ENCODE measurements at regions not wholly inside any gene's neighbourhood (a gene's known extent, or its start where the extent isn't known, plus 50 kb on each side); places are given as distances from the start of the nearest gene placed in this dataset.

DNA sequence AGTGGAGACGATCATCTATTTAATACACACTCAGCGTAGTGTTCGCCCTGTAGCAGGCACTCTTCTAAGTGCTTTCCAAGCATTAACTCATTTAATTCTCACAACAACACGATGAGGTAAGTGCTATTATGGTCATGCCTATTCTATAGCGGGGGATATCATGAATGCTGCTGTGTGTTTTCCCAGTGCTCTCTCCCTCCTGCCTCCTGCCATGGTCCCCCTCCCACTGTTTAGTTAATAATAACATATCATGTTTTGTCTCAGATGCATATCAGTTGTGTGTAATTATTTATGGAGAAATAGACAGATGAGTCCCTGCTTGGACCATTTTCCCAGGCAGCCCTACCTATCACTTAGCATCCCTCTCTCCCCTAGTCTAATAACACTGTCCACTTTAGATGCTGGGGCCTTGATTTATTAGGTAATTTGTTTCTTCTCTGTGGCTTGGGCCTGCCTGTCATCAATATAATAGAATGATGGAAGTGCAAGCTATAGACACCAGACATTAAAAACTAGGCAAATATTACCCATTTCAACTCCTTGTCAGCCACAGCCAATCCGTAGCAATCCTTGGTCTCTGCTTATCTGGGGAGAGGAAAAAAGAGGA lies 122.9 kb upstream of the TLE3 start:
- H3K23me2 ChIP-seq (ENCODE audit: insufficient read length, low read depth, low read length, poor library complexity, severe bottlenecking): no peaks in the 10 kb centered on the region
- H2AK5ac ChIP-seq (ENCODE audit: insufficient read length, low read length): no peak overlapping the region
- H2BK12ac ChIP-seq (ENCODE audit: insufficient read length, low read depth, low read length): no peak overlapping the region
- no peak overlapping the region for H3T11ph ChIP-seq (ENCODE audit: low read length)
- H3K79me2 ChIP-seq (ENCODE audit: insufficient read depth, low read length): no peaks in the 10 kb centered on the region
- no peak overlapping the region for H4K8ac ChIP-seq (replicated peaks; ENCODE audit: insufficient read length, low read depth, low read length)
- no peak overlapping the region for H3K18ac ChIP-seq (ENCODE audit: insufficient read length, low read depth, low read length)
- TF ChIP-seq, protein P1, sequence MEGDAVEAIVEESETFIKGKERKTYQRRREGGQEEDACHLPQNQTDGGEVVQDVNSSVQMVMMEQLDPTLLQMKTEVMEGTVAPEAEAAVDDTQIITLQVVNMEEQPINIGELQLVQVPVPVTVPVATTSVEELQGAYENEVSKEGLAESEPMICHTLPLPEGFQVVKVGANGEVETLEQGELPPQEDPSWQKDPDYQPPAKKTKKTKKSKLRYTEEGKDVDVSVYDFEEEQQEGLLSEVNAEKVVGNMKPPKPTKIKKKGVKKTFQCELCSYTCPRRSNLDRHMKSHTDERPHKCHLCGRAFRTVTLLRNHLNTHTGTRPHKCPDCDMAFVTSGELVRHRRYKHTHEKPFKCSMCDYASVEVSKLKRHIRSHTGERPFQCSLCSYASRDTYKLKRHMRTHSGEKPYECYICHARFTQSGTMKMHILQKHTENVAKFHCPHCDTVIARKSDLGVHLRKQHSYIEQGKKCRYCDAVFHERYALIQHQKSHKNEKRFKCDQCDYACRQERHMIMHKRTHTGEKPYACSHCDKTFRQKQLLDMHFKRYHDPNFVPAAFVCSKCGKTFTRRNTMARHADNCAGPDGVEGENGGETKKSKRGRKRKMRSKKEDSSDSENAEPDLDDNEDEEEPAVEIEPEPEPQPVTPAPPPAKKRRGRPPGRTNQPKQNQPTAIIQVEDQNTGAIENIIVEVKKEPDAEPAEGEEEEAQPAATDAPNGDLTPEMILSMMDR (conservative IDR thresholded peaks at IDR 0.05): no peak
- Mint-ChIP-seq H3K27me3 (ENCODE audit: low read depth) (peaks cover 3% of the 10 kb centered on the region; the same call in 1 of the 2 replicates), H3K9me3 (no peaks in the 10 kb centered on the region), H3K4me3 (no peak overlapping the region), H3K36me3 (ENCODE audit: insufficient read depth in 1 of 3, low read depth in 3 of 3) (no peaks in the 10 kb centered on the region), H3K4me1 (peaks cover 8 to 12% of the 10 kb centered on the region in 2 experiments), H3K27ac (no peak overlapping the region)
- H2BK15ac ChIP-seq (ENCODE audit: low read depth, low read length): no peak overlapping the region
- no peak overlapping the region for H3K4ac ChIP-seq (ENCODE audit: low read depth, low read length)
- no peak overlapping the region for H3K14ac ChIP-seq (ENCODE audit: insufficient read depth, low read length)
- H3K56ac ChIP-seq (ENCODE audit: insufficient read length, low read depth, low read length): no peak overlapping the region
- H3K4me2 ChIP-seq (ENCODE audit: insufficient read depth, insufficient read length, low read length): no peak overlapping the region
- H3K9me3 ChIP-seq (ENCODE audit: control insufficient read depth, low read depth, low read length): no peaks in the 10 kb centered on the region
- H2AFZ ChIP-seq (ENCODE audit: low read length): no peak overlapping the region
- no peaks in the 10 kb centered on the region for H4K20me1 ChIP-seq (ENCODE audit: control insufficient read depth, insufficient read depth, insufficient read length)
- H2BK5ac ChIP-seq (ENCODE audit: insufficient read length, low read length): no peak overlapping the region
- H3K4me1 ChIP-seq (ENCODE audit: insufficient read depth, low read length): no peaks in the 10 kb centered on the region
- WGBS (ENCODE audit: extremely low coverage, insufficient read length, low lambda C conversion rate): no CpG with 5 or more reads among the region's 6 CpGs
- H2BK20ac ChIP-seq (ENCODE audit: low read depth, low read length, poor library complexity, severe bottlenecking): no peak overlapping the region
- no peak overlapping the region for H2BK120ac ChIP-seq (ENCODE audit: low read depth, low read length, poor library complexity, severe bottlenecking)
- H3K27me3 ChIP-seq (ENCODE audit: insufficient read depth, low read length): no peaks in the 10 kb centered on the region
- DNase-seq: no peak
- no peak overlapping the region for H3K23ac ChIP-seq (ENCODE audit: insufficient read length, low read depth, low read length)
- no peak overlapping the region for H3K27ac ChIP-seq (ENCODE audit: insufficient read length, low read depth, low read length)
- no peak overlapping the region for H4K91ac ChIP-seq (ENCODE audit: insufficient read length, low read depth, low read length)
- no peak overlapping the region for H3K9ac ChIP-seq (ENCODE audit: extremely low read depth, insufficient read length, low read length)
- H4K5ac ChIP-seq (ENCODE audit: insufficient read length, low read depth, low read length): no peak overlapping the region
- H3K79me1 ChIP-seq (ENCODE audit: insufficient read depth, low read depth, low read length, poor library complexity, severe bottlenecking): no peaks in the 10 kb centered on the region
